Adrenal gland (tissue), 9 donors: ENCODE measurements at regions not wholly inside any gene's neighbourhood (a gene's known extent, or its start where the extent isn't known, plus 50 kb on each side); places are given as distances from the start of the nearest gene placed in this dataset.
A peak's percentile ranks its signal among the peaks of the same experiment; 100 is the strongest.
"Not testable (repeated sequence)": the region's sequence is repeated elsewhere in the genome, so short reads cannot be mapped to it uniquely, and the experiment has no call there.

Experiments
- DNase-seq, 7 donors: peaks; one replicate each; pipeline ENCODE4 v3.0.0-alpha.2; 2019 to 2020
- H3K27ac ChIP-seq, 5 donors: fragments of 200-600 bp; sonication (generic) in 4 of 5; 1 replicate in 3 of 5; 2 replicates in 2 of 5; pipeline versions ENCODE4 v1.5.1 to v1.8.0; 2016 to 2020; ENCODE audit warnings: mild to moderate bottlenecking in 1 of 5
- H3K27me3 ChIP-seq: fragments of 200-600 bp; 2 replicates; pipeline ENCODE4 v1.8.0; 2021
- H3K36me3 ChIP-seq, 2 donors: fragments of 200-600 bp; replicated peaks in 1 of 2; 1 replicate in 1 of 2; 2 replicates in 1 of 2; pipeline versions ENCODE4 v1.5.1 to v1.8.0; 2018 to 2022
- H3K4me1 ChIP-seq, 2 donors: fragments of 200-600 bp; replicated peaks in 1 of 2; 1 replicate in 1 of 2; 2 replicates in 1 of 2; pipeline versions ENCODE4 v1.5.1 to v1.8.0; 2018 to 2021
- H3K4me3 ChIP-seq, 4 donors: fragments of 200-600 bp; sonication (generic) in 3 of 4; one replicate each; pipeline ENCODE4 v1.5.1; 2016 to 2018
- H3K9me3 ChIP-seq, 3 donors: fragments of 200-600 bp; sonication (generic) in 1 of 3; replicated peaks in 1 of 3; 1 replicate in 2 of 3; 2 replicates in 1 of 3; pipeline versions ENCODE4 v1.5.1 to v1.8.0; 2016 to 2021
- POLR2A ChIP-seq, 2 donors: fragments of 450-650 bp; IDR thresholded peaks; one replicate each; pipeline ENCODE4 v1.6.1; 2017; ENCODE audit warnings: antibody characterized with exemption in 2 of 2, mild to moderate bottlenecking in 2 of 2, moderate library complexity in 1 of 2
- WGBS, 4 donors: extraction: QIAGEN DNeasy Blood & Tissue Kit in 2 of 4; methylation state at CpG; one replicate each; pipeline versions ENCODE4 v1.1.5 to v1.1.7; 2013 to 2017; 5-methylcytosine and 5-hydroxymethylcytosine counted together
- intact Hi-C, 2 donors: fragments of 100-400 bp; cut with DNase I; formaldehyde crosslinking; loops; one replicate each; pipeline versions ENCODE4 v1.14.1 to v1.15.0; 2022 to 2023
- TF ChIP-seq, protein P1 (sequence below), 6 experiments: fragments of 450-650 bp in 4 of 6; fragments of 200-600 bp in 2 of 6; sonication (generic) in 1 of 6; IDR thresholded peaks; 1 replicate in 5 of 6; 2 replicates in 1 of 6; pipeline versions ENCODE4 v1.5.1 to v1.8.0; 2016 to 2021; ENCODE audit warnings: antibody characterized with exemption in 6 of 6, mild to moderate bottlenecking in 2 of 6, moderate library complexity in 1 of 6
- donor health status: healthy with polysubstance abuse.
- donor health status: Bipolar disorder and iron deficiency.
- donor health status: DM: yes; HTN: yes; CAD: no.
- donor health status: DM: no; HTN: no; CAD: no.
- donor health status: DM: no; HTN: no; CAD: no.

DNA sequence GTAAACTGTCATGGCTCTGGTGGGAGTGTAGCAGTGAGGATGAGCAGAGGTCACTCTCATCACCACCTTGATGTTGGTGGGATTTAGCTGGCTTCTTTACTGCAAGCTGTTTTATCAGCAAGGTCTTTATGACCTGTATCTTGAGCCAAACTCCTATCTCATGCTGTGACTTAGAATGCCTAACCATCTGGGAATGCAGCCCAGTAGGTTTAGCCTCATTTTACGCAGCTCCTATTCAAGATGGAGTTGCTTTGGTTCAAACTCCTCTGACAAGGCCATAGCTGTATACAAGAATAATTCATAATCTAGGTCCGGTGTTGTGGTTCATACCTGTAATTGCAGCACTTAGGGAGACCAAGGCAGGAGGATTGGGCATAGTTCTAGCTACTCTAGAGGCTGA is 85.1 kb downstream of the ARRDC3 start:
- no peak for DNase-seq
- H3K4me3 ChIP-seq: no peak overlapping the region
- intact Hi-C loops: no loop called here
- no peaks in the 10 kb centered on the region for H3K9me3 ChIP-seq
- H3K27me3 ChIP-seq: no peaks in the 10 kb centered on the region
- TF ChIP-seq, protein P1, sequence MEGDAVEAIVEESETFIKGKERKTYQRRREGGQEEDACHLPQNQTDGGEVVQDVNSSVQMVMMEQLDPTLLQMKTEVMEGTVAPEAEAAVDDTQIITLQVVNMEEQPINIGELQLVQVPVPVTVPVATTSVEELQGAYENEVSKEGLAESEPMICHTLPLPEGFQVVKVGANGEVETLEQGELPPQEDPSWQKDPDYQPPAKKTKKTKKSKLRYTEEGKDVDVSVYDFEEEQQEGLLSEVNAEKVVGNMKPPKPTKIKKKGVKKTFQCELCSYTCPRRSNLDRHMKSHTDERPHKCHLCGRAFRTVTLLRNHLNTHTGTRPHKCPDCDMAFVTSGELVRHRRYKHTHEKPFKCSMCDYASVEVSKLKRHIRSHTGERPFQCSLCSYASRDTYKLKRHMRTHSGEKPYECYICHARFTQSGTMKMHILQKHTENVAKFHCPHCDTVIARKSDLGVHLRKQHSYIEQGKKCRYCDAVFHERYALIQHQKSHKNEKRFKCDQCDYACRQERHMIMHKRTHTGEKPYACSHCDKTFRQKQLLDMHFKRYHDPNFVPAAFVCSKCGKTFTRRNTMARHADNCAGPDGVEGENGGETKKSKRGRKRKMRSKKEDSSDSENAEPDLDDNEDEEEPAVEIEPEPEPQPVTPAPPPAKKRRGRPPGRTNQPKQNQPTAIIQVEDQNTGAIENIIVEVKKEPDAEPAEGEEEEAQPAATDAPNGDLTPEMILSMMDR (IDR thresholded peaks at IDR 0.05): no peak
- TF ChIP-seq POLR2A (IDR thresholded peaks at IDR 0.05): no peak
- no peaks in the 10 kb centered on the region for H3K4me1 ChIP-seq
- H3K36me3 ChIP-seq: no peaks in the 10 kb centered on the region
- 26 to 74% (median 48%) methylated on average over 2 of the region's 2 CpGs for WGBS, 4 donors
- no peak overlapping the region for H3K27ac ChIP-seq

DNA sequence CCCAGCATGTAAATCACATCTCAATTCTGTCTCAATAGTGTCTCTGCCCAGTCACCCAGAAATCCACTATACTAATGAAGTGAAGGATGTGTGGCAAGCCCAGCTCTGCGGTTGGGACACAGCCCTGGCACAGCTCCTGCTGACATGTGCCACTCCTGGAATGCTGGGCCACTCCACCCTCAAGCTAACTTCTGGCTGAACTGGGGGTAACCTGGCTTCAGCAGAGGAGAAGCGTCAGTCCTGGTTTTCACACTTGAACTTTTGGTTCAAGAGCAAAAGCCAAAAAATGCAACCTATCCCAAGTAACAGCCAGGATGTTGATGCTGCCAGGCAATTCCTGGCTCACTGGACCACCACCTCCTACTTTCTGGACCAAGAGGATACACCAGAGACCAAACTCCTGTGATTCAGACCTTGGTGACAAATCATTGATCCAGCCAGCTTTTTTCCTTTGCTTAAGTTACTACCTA is 86.4 kb downstream of the ARRDC3 start:
- no peaks in the 10 kb centered on the region for H3K27me3 ChIP-seq
- intact Hi-C loops: no loop called here
- 63 to 78% (median 70%) methylated on average over 2 of the region's 2 CpGs for WGBS, 4 donors
- TF ChIP-seq, protein P1 (IDR thresholded peaks at IDR 0.05): no peak
- TF ChIP-seq POLR2A (IDR thresholded peaks at IDR 0.05): no peak
- H3K36me3 ChIP-seq: no peaks in the 10 kb centered on the region
- peak overlapping the region in 1 of 5 donors; percentile 3 for H3K27ac ChIP-seq
- peak in 6 of 7 donors; percentile 25 to 78 (median 56) for DNase-seq
- no peak overlapping the region for H3K4me3 ChIP-seq
- H3K9me3 ChIP-seq: no peaks in the 10 kb centered on the region
- H3K4me1 ChIP-seq: no peaks in the 10 kb centered on the region

DNA sequence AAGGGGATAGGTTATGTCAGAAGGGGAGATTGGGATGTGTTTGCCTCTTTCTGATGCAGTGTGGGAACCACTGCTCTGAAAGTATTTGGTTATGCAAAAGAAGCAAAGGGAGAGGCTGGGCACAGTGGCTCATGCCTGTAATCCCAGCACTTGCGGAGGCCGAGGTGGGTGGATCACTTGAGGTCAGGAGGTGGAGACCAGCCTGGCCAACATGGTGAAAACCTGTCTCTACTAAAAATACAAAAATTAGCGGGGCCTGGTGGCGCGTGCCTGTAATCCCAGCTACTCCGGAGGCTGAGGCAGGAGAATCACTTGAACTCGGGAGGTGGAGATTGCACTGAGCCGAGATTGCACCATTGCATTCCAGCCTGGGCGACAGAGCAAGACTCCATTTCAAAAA is 87.0 kb downstream of the ARRDC3 start:
- intact Hi-C loops, H3K4me1 ChIP-seq, H3K27ac ChIP-seq, H3K36me3 ChIP-seq, H3K4me3 ChIP-seq, H3K9me3 ChIP-seq, H3K27me3 ChIP-seq, DNase-seq: not testable (repeated sequence)
- WGBS, 4 donors: 87 to 97% (median 94%) methylated on average over 9 of the region's 9 CpGs

DNA sequence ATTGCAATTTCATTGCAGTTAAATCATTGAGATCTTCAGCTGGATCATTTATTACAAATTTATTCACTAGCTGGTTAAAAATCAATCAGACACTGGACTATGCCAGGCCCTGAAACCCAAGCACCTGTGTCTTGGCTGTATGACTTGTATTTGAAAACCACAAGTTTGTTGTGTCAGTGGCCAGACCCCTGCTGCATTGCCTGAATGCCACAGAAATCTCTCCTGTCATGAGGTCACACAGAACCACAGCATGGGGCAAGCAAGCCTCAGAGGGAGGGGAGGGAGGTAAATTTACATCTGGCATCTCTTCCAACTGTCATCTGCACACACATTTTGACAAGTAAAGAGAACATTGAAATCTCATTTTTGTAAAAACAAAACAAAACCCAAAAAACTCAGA is 90.0 kb downstream of the ARRDC3 start:
- no peaks in the 10 kb centered on the region for H3K9me3 ChIP-seq
- H3K4me1 ChIP-seq: peaks cover 0 to 9% of the 10 kb centered on the region in 2 donors
- no peak for DNase-seq
- no peak overlapping the region for H3K27ac ChIP-seq
- no peaks in the 10 kb centered on the region for H3K27me3 ChIP-seq
- H3K4me3 ChIP-seq: no peak overlapping the region
- TF ChIP-seq, protein P1 (IDR thresholded peaks at IDR 0.05): no peak
- no peak for TF ChIP-seq POLR2A (IDR thresholded peaks at IDR 0.05)
- H3K36me3 ChIP-seq: no peaks in the 10 kb centered on the region
- intact Hi-C loops: no loop called here
